ENCODE measurements at regions not wholly inside any gene's neighbourhood (a gene's known extent, or its start where the extent isn't known, plus 50 kb on each side); places are given as distances from the start of the nearest gene placed in this dataset.

DNA sequence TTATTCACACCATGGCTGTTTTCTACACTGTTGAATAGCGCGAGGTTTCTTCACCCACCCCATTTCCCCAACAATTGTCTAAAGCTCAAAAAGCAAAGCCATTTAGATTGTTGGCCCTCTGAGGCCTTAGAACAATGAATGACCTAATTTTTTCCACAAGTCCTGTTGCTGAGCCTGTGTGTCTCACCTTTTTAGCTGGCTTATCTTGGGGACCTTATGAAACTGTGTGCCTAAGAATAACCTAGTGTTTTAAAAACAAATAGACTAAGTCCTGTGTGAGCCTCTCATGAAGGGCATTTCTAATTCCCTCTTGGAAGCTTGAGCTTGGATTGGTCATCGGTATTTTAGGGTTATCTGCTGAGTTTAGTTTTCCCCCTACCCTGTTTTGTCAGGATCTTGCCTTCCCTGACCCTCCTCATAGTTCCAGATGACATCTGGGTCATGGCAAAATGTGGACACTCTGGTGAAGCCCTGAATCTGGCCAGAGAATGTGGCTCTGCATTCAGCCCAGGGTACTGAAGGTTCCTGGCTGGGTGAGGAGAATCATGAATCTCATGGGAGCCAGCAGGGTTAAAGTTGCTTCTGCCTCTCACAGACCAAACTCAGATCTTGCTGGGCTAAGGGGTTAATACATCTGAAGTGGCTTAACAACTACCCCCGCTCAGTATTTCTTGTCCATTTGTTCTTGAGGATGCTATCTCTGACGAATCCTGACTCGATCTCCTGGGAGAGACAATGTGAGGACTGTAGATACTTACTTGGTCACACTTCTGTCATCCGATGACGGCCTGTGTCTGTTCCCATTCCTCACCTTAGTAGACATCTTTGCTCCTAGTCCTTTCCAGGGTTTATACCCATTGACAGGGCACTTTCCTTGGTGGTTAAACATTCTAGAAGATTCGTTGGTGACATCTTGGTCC, 104.2 kb upstream of the MAP4K3 start:
- H3K27me3 ChIP-seq: no peaks in the 10 kb centered on the region
- ATAC-seq (ENCODE audit: low FRiP score in 2 of 2) (no peak), DNase-seq (no peak)
- WGBS, 2 donors: 86 to 87% methylated on average over 9 of the region's 9 CpGs
- H3K4me3 ChIP-seq: no peak overlapping the region
- no peaks in the 10 kb centered on the region for H3K36me3 ChIP-seq
- no peaks in the 10 kb centered on the region for H3K9me3 ChIP-seq
- TF ChIP-seq, protein P1, sequence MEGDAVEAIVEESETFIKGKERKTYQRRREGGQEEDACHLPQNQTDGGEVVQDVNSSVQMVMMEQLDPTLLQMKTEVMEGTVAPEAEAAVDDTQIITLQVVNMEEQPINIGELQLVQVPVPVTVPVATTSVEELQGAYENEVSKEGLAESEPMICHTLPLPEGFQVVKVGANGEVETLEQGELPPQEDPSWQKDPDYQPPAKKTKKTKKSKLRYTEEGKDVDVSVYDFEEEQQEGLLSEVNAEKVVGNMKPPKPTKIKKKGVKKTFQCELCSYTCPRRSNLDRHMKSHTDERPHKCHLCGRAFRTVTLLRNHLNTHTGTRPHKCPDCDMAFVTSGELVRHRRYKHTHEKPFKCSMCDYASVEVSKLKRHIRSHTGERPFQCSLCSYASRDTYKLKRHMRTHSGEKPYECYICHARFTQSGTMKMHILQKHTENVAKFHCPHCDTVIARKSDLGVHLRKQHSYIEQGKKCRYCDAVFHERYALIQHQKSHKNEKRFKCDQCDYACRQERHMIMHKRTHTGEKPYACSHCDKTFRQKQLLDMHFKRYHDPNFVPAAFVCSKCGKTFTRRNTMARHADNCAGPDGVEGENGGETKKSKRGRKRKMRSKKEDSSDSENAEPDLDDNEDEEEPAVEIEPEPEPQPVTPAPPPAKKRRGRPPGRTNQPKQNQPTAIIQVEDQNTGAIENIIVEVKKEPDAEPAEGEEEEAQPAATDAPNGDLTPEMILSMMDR (IDR thresholded peaks at IDR 0.05): no peak
- no peak for TF ChIP-seq POLR2AphosphoS5 (IDR thresholded peaks at IDR 0.05)
- TF ChIP-seq POLR2A (IDR thresholded peaks at IDR 0.05): no peak
- TF ChIP-seq EP300 (IDR thresholded peaks at IDR 0.05): no peak
- H3K4me1 ChIP-seq: no peaks in the 10 kb centered on the region
- no peak overlapping the region for H3K27ac ChIP-seq

DNA sequence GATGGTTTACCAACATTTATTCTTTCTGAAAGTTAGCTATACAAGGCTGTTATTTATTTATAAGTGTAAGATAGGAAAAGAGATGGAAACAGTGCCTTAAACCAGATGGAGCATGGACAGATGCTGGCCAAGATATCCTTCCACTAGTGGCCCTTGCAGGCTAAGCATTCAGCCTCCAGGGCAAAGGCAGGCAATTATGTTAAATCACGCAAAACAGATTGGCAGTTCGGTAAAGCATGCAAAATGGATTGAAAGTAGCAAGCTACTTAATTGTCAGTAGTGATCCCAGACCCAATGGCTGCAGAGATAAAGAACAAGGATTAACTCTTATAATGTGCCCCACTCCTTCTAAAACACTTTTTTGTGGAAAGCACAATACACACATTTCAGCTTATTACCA, 105.4 kb upstream of the MAP4K3 start:
- Histone ChIP-seq H3K27ac (no peak overlapping the region), H3K4me1 (no peaks in the 10 kb centered on the region), H3K9me3 (no peaks in the 10 kb centered on the region), H3K27me3 (no peaks in the 10 kb centered on the region), H3K4me3 (no peak overlapping the region), H3K36me3 (no peaks in the 10 kb centered on the region)
- TF ChIP-seq, protein P1 (IDR thresholded peaks at IDR 0.05): no peak
- TF ChIP-seq POLR2A (IDR thresholded peaks at IDR 0.05) (no peak), POLR2AphosphoS5 (IDR thresholded peaks at IDR 0.05) (no peak), EP300 (IDR thresholded peaks at IDR 0.05) (no peak)
- DNase-seq (no peak), ATAC-seq (ENCODE audit: low FRiP score in 2 of 2) (no peak)
- 95 to 99% methylated on average over 2 of the region's 2 CpGs for WGBS, 2 donors

DNA sequence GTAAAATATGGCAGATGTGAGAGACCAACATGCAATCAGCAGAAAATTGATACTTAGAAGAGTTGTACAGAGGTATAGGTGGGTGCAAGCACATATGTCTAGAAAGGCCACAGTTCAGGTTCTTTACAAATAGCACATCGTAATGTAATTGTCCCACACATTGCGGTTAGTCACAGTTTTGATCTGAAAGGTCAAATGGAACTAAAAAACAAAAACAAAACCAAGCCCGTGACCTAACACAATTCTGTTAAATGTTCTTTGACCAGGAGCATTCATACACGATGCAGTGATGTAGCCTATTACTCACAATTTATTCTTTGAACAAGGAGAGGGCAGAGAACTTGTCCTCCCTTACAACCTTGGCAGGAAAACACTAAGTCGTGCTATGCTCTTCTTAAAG, 108.9 kb upstream of the MAP4K3 start:
- 80 to 84% methylated on average over 5 of the region's 5 CpGs for WGBS, 2 donors
- Histone ChIP-seq H3K27ac (no peak overlapping the region), H3K9me3 (no peaks in the 10 kb centered on the region), H3K36me3 (no peaks in the 10 kb centered on the region), H3K4me1 (peaks cover 0 to 10% (median 0%) of the 10 kb centered on the region in 4 donors), H3K27me3 (no peaks in the 10 kb centered on the region), H3K4me3 (no peak overlapping the region)
- DNase-seq (no peak), ATAC-seq (ENCODE audit: low FRiP score in 2 of 2) (no peak)
- TF ChIP-seq POLR2AphosphoS5 (IDR thresholded peaks at IDR 0.05) (no peak), POLR2A (IDR thresholded peaks at IDR 0.05) (no peak), EP300 (IDR thresholded peaks at IDR 0.05) (no peak)
- TF ChIP-seq, protein P1 (IDR thresholded peaks at IDR 0.05): no peak

DNA sequence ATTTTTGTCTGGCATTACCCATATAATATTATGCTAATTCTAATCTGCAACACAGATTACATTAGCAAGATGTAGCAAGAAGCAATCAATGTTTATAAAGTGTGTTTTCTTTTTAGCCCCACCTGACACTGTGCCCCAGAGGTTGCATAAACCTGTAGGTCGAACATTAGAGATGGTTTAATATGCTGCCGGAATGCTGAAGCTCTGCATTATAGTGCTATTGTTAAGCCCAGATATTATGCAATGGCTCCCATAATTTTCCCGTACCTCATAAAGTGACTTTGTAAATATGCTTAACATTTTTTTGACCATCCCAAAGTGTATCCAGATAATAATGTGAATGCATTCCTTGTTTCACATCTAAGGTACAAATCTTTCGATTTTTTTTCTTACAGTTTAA, 109.3 kb upstream of the MAP4K3 start:
- ATAC-seq (ENCODE audit: low FRiP score in 2 of 2): no peak
- Histone ChIP-seq H3K4me1 (peaks cover 0 to 10% (median 0%) of the 10 kb centered on the region in 4 donors), H3K36me3 (no peaks in the 10 kb centered on the region), H3K4me3 (no peak overlapping the region), H3K9me3 (no peaks in the 10 kb centered on the region), H3K27ac (no peak overlapping the region), H3K27me3 (no peaks in the 10 kb centered on the region)
- TF ChIP-seq POLR2A (IDR thresholded peaks at IDR 0.05) (no peak), EP300 (IDR thresholded peaks at IDR 0.05) (no peak)
- TF ChIP-seq, protein P1 (IDR thresholded peaks at IDR 0.05): no peak
- WGBS, 2 donors: 63 to 81% methylated on average over 4 of the region's 4 CpGs
- DNase-seq: no peak

DNA sequence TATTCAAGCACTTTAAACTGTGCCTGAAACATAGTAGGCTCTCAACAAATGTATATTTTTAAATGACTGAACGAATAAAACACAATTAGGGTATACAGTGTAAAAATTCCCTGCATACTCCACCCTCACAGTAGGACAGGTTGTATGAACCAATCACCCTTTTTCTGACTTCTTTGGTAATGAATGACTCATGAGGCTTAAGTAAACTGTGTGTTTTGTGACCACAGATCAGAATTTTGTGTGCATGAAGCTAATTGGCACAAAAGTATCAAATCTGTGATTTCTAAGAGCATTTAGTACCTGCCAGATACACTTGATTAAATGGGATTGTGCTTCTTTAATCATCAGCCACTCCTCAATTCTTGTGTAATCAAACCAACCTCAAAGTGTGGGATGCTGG, 109.9 kb upstream of the MAP4K3 start:
- TF ChIP-seq, protein P1 (IDR thresholded peaks at IDR 0.05): no peak
- TF ChIP-seq POLR2AphosphoS5 (IDR thresholded peaks at IDR 0.05) (no peak), EP300 (IDR thresholded peaks at IDR 0.05) (no peak), POLR2A (IDR thresholded peaks at IDR 0.05) (no peak)
- Histone ChIP-seq H3K27ac (no peak overlapping the region), H3K36me3 (no peaks in the 10 kb centered on the region), H3K4me3 (no peak overlapping the region), H3K9me3 (no peaks in the 10 kb centered on the region), H3K27me3 (no peaks in the 10 kb centered on the region), H3K4me1 (peaks cover 0 to 10% (median 0%) of the 10 kb centered on the region in 4 donors)
- WGBS, 2 donors: 76 to 85% methylated on average over 1 of the region's 1 CpG
- no peak for ATAC-seq (ENCODE audit: low FRiP score in 2 of 2)
- no peak for DNase-seq
